ENCODE measurements at regions not wholly inside any gene's neighbourhood (a gene's known extent, or its start where the extent isn't known, plus 50 kb on each side); places are given as distances from the start of the nearest gene placed in this dataset.

DNA sequence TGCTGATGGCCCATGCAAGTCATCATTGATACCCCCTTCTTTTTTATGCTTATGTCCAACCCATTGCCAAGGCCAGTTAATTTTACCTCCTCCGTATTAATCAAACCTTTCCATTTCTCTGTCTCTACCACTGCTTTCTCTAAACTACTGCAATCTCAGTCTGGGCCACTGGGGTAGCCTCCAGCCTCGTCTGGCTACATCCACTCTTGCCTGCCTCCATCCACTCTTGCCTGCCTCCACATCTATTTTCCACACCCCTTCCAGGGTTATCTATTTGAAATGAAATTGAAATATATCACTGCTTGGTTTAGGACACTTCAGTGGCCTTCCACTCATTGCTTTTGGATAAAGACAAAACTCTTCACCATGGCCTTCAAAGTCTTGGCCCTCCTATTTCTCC is 425.3 kb upstream of the CLINT1 start:
- no peak for TF ChIP-seq EZH2 (IDR thresholded peaks at IDR 0.05; ENCODE audit: insufficient read depth, poor library complexity, severe bottlenecking)
- TF ChIP-seq EZH2phosphoT487 (IDR thresholded peaks at IDR 0.05; ENCODE audit: insufficient read depth, low read depth), result no peak

All from GM23248 (cell line).